ENCODE measurements at regions not wholly inside any gene's neighbourhood (a gene's known extent, or its start where the extent isn't known, plus 50 kb on each side); places are given as distances from the start of the nearest gene placed in this dataset.

DNA sequence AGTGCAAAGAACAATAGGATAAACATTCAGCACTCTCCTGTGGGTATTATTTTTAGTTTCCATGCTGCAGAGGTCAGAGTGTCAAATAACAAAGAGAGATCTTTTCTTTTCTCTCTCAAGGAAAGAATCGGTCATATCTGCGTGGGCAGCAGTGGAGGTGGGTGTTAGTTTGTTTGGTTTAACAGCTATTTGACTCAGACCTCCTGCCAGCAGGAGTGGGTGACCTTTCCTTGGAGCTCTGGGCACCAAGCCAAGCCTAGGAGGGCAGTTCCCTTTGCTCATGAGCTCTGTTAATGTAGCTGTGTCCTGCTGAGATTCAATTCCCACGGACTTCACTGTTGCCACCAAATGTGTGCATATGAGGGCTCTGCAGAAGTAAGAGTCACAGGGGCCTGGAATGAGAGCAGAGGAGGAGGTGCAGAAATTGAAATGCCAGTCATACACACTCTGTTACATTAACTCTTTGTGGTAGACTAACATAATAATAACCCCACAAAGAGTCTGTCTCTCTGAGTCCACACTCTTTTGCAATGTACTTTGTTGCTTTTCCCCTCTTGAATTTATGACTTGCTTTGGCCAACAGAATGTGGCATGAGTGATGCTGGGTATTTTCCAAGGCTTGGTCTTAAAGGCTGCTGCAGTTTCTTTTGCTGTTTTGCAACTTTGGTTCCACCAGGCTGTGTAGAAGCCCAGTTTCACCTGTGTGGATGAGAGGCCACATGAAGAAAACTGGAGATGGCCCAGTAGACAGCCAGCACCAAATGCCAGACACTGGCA is 76.0 kb upstream of the GRK3 start:
- no peak for DNase-seq
- H3K27me3 ChIP-seq (ENCODE audit: insufficient read depth, low read depth, severe bottlenecking) = no peaks in the 10 kb centered on the region
- TF ChIP-seq, protein P1, sequence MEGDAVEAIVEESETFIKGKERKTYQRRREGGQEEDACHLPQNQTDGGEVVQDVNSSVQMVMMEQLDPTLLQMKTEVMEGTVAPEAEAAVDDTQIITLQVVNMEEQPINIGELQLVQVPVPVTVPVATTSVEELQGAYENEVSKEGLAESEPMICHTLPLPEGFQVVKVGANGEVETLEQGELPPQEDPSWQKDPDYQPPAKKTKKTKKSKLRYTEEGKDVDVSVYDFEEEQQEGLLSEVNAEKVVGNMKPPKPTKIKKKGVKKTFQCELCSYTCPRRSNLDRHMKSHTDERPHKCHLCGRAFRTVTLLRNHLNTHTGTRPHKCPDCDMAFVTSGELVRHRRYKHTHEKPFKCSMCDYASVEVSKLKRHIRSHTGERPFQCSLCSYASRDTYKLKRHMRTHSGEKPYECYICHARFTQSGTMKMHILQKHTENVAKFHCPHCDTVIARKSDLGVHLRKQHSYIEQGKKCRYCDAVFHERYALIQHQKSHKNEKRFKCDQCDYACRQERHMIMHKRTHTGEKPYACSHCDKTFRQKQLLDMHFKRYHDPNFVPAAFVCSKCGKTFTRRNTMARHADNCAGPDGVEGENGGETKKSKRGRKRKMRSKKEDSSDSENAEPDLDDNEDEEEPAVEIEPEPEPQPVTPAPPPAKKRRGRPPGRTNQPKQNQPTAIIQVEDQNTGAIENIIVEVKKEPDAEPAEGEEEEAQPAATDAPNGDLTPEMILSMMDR (IDR thresholded peaks at IDR 0.05; ENCODE audit: low read depth, low read length) = no peak
- peaks cover 50% of the 10 kb centered on the region for H3K36me3 ChIP-seq
- no peak overlapping the region for H3K4me3 ChIP-seq (ENCODE audit: low read depth, low read length)
- peaks cover 5% of the 10 kb centered on the region for H3K9me3 ChIP-seq (ENCODE audit: severe bottlenecking)
- no peak overlapping the region for H3K27ac ChIP-seq

DNA sequence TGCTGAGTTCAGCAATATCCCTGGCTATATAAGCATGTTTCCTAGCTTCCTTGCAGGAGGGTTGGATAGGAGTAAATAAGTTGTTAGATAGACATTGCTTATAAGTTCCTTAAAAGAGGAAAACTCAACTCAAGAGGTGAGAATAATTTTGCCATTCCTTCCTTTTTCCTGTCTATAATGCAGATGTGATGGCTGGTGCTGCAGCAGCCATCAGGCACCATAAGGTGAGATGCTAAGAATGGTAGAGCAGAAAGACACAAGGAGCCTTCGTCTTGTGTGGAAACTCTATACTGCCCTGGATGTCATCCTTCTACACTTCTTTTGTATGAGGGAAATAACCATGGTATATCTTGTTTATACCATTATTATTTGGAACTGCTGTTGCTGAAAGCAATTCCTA is 74.5 kb upstream of the GRK3 start:
- H3K27ac ChIP-seq = no peak overlapping the region
- DNase-seq = no peak
- H3K4me3 ChIP-seq (ENCODE audit: low read depth, low read length) = no peak overlapping the region
- no peaks in the 10 kb centered on the region for H3K27me3 ChIP-seq (ENCODE audit: insufficient read depth, low read depth, severe bottlenecking)
- TF ChIP-seq, protein P1 (IDR thresholded peaks at IDR 0.05; ENCODE audit: low read depth, low read length) = no peak
- peaks cover 35% of the 10 kb centered on the region for H3K36me3 ChIP-seq
- peaks cover 5% of the 10 kb centered on the region for H3K9me3 ChIP-seq (ENCODE audit: severe bottlenecking)

DNA sequence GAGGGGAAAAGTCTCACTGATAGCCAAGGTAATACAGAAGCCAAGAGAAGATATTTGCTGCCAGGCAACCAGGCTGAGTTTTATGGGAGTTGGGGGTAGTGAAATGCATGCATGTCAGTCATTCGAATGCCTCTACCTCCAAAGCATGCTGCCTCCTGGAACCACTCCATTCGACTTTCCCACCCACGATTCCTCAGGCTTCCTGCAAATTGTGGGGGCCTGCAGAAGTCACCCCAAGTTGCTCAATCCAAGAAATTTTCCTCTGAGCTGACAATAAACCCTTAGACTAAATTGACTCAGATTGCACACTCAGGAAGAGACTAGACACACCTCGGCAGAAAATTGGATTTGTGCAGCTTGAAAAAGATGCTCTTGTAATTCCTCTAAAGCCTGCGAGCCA is 73.6 kb upstream of the GRK3 start:
- DNase-seq = no peak
- TF ChIP-seq, protein P1 (IDR thresholded peaks at IDR 0.05; ENCODE audit: low read depth, low read length) = no peak
- Histone ChIP-seq H3K27ac (peak overlapping the region; percentile 91), H3K4me3 (ENCODE audit: low read depth, low read length) (no peak overlapping the region), H3K9me3 (ENCODE audit: severe bottlenecking) (peaks cover 5% of the 10 kb centered on the region), H3K36me3 (peaks cover 32% of the 10 kb centered on the region), H3K27me3 (ENCODE audit: insufficient read depth, low read depth, severe bottlenecking) (no peaks in the 10 kb centered on the region)

DNA sequence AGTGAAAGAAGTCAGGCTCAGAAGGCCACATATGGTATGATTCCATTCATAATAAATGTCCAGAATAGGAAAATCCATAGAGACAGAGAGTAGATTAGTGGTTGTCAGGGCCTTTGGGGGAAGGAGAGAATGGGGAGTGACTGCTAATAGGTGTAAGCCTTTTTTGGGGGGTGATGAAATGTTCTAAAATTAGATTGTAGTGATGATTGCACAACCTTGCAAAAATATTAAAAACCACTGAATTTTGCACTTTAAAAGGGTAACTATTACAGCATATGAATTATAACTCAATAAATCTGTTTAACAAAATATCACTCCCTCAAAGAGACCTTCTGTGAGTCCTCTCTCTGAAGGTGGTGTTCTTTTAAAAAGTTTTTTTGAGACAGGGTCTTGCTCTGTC is 72.3 kb upstream of the GRK3 start:
- peaks cover 5% of the 10 kb centered on the region for H3K9me3 ChIP-seq (ENCODE audit: severe bottlenecking)
- peak overlapping the region; percentile 91 for H3K27ac ChIP-seq
- no peak overlapping the region for H3K4me3 ChIP-seq (ENCODE audit: low read depth, low read length)
- peaks cover 31% of the 10 kb centered on the region for H3K36me3 ChIP-seq
- TF ChIP-seq, protein P1 (IDR thresholded peaks at IDR 0.05; ENCODE audit: low read depth, low read length) = no peak
- no peak for DNase-seq
- H3K27me3 ChIP-seq (ENCODE audit: insufficient read depth, low read depth, severe bottlenecking) = no peaks in the 10 kb centered on the region

DNA sequence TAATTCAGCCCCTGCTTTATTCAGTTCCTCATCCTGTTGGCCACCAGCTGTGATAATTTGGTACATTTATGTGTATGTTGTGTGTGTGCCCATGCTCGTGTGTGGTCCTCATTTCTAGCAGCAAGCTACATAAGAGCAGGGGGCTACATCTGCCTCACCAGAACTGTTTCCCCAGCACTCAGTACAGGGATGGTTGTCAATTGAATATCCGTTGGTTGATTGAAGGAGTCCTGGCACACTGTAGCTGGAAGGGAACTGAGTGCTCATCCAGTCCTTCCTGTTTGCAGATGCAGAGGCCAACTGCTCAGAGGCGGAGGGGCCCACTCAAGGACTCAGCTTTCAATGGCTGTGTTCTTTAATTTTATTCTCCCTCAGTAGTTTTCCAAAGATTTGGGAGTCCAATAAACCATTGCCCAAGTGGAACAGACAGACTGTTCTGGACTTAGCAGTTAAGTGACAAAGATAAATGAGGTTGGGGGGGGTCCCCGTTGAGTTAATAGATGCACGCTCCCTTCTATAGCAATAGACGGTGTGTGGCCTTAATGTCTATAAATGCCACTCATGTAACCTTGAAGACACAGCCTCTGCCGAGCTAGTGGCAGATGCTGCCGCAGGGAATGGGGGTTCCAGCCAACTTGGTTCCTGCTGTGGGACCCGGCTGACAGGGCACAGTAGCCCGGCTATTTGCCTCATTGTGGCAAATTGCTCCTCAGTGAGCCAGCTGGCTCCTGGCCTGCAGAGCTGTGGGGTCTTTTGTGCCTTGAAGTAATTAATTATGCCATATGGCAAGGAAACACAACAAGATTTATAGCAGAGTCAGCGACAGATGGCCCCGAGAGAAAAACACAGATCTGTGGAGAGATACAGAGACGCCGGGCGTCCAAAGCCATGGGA is 71.4 kb upstream of the GRK3 start:
- H3K9me3 ChIP-seq (ENCODE audit: severe bottlenecking) = peaks cover 5% of the 10 kb centered on the region
- peak; percentile 96 for DNase-seq
- 0 out of 2 replicates have a peak overlapping the region, but pooled peaks have one; percentile 1 for H3K4me3 ChIP-seq (ENCODE audit: low read depth, low read length)
- peak overlapping the region; percentile 91 for H3K27ac ChIP-seq
- no peaks in the 10 kb centered on the region for H3K27me3 ChIP-seq (ENCODE audit: insufficient read depth, low read depth, severe bottlenecking)
- TF ChIP-seq, protein P1 (IDR thresholded peaks at IDR 0.05; ENCODE audit: low read depth, low read length) = 0 out of 2 replicates have a peak, but pooled peaks have one; percentile 0
- peaks cover 30% of the 10 kb centered on the region for H3K36me3 ChIP-seq
